Natural killer cell treated with Interleukin-12 subunit alpha and Interleukin-12 subunit beta and Interleukin-15 and Interleukin-18, amount 100 ng/mL, for 72 hours (primary cell): ENCODE measurements at regions not wholly inside any gene's neighbourhood (a gene's known extent, or its start where the extent isn't known, plus 50 kb on each side); places are given as distances from the start of the nearest gene placed in this dataset.
A peak's percentile ranks its signal among the peaks of the same experiment; 100 is the strongest.
"Not testable (repeated sequence)": the region's sequence is repeated elsewhere in the genome, so short reads cannot be mapped to it uniquely, and the experiment has no call there.

ENCODE experiments used
- ATAC-seq, 2 donors: fragments of 150-1000 bp; cut with Tn5 transposase in 1 of 2; sonication (Bioruptor Pico), chemical (Tn5 transposase) in 1 of 2; 2 replicates each; pipeline ENCODE4 v1.10.0; 2021
- DNase-seq: peaks from one replicate; pipeline ENCODE4 v3.0.0; 2022; ENCODE audit warnings: low spot score
- H3K27ac Mint-ChIP-seq, 2 donors: 1 replicate in 1 of 2; 2 replicates in 1 of 2; pipeline ENCODE4 v1.8.0; 2022; ENCODE audit warnings: mixed read lengths in 2 of 2, mild to moderate bottlenecking in 1 of 2, moderate library complexity in 1 of 2
- H3K27me3 Mint-ChIP-seq, 2 donors: 1 replicate in 1 of 2; 2 replicates in 1 of 2; pipeline ENCODE4 v1.8.0; 2022; ENCODE audit warnings: mixed read lengths in 2 of 2
- H3K36me3 Mint-ChIP-seq: one replicate; pipeline ENCODE4 v1.8.0; 2022; ENCODE audit warnings: mixed read lengths
- H3K4me1 Mint-ChIP-seq, 2 donors: 1 replicate in 1 of 2; 2 replicates in 1 of 2; pipeline ENCODE4 v1.8.0; 2022; ENCODE audit warnings: low read depth in 2 of 2, mixed read lengths in 2 of 2, mild to moderate bottlenecking in 1 of 2
- H3K4me3 Mint-ChIP-seq: one replicate; pipeline ENCODE4 v1.8.0; 2022; ENCODE audit warnings: mixed read lengths
- H3K9me3 Mint-ChIP-seq: 2 replicates; pipeline ENCODE4 v1.8.0; 2022; ENCODE audit warnings: mixed read lengths

DNA sequence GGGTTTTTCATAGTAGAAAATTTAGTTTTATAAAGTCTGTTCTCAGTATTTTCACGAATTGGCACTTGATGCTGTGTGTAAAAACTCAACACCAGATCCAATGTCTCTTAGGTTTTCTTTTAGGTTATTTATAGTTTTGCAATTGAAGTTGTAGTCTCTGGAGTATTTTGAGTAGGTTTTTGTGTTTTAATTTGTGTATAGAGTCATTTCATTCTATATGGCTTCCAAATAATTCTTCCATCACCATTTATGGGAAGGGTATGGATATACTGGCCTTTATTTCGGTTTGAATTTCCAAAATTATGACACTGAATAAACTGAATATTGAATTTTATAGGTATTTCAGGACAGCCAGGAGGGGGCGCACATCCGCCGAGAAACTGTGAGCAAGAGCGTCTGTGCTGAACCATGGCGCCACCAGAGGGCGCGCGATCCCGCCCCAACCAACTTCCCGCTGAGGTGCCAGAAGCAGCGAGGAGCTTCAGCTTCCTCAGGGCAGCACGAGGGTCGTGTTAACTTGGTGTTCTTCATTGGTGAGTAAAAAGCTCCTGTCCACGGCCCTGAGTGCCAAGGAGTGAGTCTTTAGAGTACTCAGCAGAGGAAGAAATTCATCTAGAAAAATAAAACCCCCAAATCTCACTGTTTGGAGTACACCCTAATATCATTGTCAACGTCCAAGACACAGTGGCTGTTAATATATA, 207.5 kb downstream of the LMLN start:
- H3K27ac Mint-ChIP-seq, H3K36me3 Mint-ChIP-seq, H3K4me3 Mint-ChIP-seq, H3K4me1 Mint-ChIP-seq, H3K9me3 Mint-ChIP-seq, ATAC-seq: not testable (repeated sequence)
- peaks cover 9 to 12% of the 10 kb centered on the region in 2 donors for H3K27me3 Mint-ChIP-seq
- DNase-seq = peak; percentile 72

DNA sequence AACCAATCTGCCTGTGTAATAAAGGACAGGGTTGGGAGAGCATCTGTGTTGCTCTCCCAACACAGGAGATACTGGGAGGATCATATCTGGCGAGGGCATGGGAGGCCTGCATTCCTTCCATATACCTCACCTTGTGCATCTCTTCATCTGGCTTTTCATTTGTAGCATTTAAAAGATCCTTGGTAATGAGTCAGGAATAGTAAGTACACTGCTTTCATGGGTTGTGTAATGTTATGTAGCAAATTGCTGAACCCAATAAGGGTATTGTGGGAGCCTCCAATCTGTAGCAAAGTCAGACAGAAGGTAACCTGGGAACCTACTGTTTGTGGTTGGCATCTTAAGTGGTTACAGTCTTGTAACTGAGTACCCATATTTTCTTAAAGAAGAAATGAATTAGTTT, 210.8 kb downstream of the LMLN start:
- H3K4me1 Mint-ChIP-seq, H3K27ac Mint-ChIP-seq, DNase-seq, H3K4me3 Mint-ChIP-seq, H3K36me3 Mint-ChIP-seq, ATAC-seq, H3K9me3 Mint-ChIP-seq: not testable (repeated sequence)
- H3K27me3 Mint-ChIP-seq = peaks cover 9 to 12% of the 10 kb centered on the region in 2 donors

DNA sequence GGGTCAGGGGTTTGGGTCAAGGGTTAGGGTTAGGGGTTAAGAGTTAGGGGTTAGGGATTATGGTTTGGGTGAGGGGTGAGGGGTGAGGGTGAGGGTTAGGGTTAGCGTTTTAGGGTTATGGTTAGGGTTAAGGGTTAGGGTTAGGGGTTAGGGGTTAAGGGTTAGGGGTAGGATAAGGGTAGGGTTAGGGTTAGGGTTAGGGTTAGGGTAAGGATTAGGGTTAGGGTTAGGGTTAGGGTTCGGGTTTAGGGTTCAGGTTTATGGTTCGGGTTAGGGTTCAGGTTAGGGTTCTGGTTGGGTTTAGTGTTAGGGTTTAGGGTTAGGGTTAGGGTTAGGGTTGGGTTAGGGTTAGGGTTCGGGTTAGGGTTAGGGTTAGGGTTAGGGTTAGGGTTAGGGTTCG, 213.1 kb downstream of the LMLN start:
- H3K27ac Mint-ChIP-seq, DNase-seq, H3K27me3 Mint-ChIP-seq, H3K9me3 Mint-ChIP-seq, H3K36me3 Mint-ChIP-seq, H3K4me1 Mint-ChIP-seq, H3K4me3 Mint-ChIP-seq, ATAC-seq: not testable (repeated sequence)

DNA sequence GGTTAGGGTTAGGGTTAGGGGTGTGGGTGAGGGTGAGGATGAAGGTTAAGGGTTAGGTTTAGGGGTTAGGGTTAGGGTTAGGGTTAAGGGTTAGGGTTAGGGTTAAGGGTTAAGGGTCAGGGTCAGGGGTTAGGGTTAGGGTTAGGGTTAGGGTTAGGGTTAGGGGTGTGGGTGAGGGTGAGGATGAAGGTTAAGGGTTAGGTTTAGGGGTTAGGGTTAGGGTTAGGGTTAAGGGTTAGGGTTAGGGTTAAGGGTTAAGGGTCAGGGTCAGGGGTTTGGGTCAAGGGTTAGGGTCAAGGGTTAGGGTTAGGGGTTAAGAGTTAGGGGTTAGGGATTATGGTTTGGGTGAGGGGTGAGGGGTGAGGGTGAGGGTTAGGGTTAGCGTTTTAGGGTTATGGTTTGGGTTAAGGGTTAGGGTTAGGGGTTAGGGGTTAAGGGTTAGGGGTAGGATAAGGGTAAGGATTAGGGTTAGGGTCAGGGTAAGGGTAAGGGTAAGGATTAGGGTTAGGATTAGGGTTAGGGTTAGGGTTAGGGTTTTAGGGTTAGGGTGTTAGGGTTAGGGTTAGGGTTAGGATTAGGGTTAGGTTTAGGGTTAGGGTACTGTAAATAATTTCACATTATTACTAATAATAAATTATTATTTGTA, 214.0 kb downstream of the LMLN start:
- not testable (repeated sequence) for H3K4me3 Mint-ChIP-seq, DNase-seq

More for the DNA sequence above, 214.0 kb downstream of the LMLN start:
- ATAC-seq, H3K27me3 Mint-ChIP-seq, H3K9me3 Mint-ChIP-seq, H3K36me3 Mint-ChIP-seq, H3K27ac Mint-ChIP-seq, H3K4me1 Mint-ChIP-seq: not testable (repeated sequence)
